GM19025 (cell line): ENCODE measurements at regions not wholly inside any gene's neighbourhood (a gene's known extent, or its start where the extent isn't known, plus 50 kb on each side); places are given as distances from the start of the nearest gene placed in this dataset.
A peak's percentile ranks its signal among the peaks of the same experiment; 100 is the strongest.

Source experiments
- ATAC-seq: cut with Tn5 transposase; IDR thresholded peaks from one replicate; pipeline ENCODE4 v1.9.1; 2021; ENCODE audit warnings: mild to moderate bottlenecking, low read depth, moderate library complexity; ENCODE audit not compliant: unreplicated experiment

- peak; percentile 29 for ATAC-seq
Measured at GRCh38 chr12:92471551-92471950, 231.2 kb upstream of the PLEKHG7 start.

- ATAC-seq: peak; percentile 41
Measured at GRCh38 chr12:92470608-92471021, 232.2 kb upstream of the PLEKHG7 start.

GRCh38 chr12:92469837-92470236 lies 233.0 kb upstream of the PLEKHG7 start:
- ATAC-seq: no peak

GRCh38 chr12:92468358-92469020 lies 234.3 kb upstream of the PLEKHG7 start:
- ATAC-seq: no peak

GRCh38 chr12:92467886-92468285 lies 234.9 kb upstream of the PLEKHG7 start:
- ATAC-seq: no peak

GRCh38 chr12:92466391-92467305 lies 236.1 kb upstream of the PLEKHG7 start:
- peak; percentile 27 for ATAC-seq

GRCh38 chr12:92465786-92466295 lies 236.9 kb upstream of the PLEKHG7 start:
- ATAC-seq: no peak

- ATAC-seq: no peak
Measured at GRCh38 chr12:92464911-92465310, 237.9 kb upstream of the PLEKHG7 start.

- no peak for ATAC-seq
Measured at GRCh38 chr12:92463171-92463570, 239.6 kb upstream of the PLEKHG7 start.

GRCh38 chr12:92462527-92462926 lies 240.3 kb upstream of the PLEKHG7 start:
- no peak for ATAC-seq

- peak; percentile 77 for ATAC-seq
Measured at GRCh38 chr12:92462049-92462448, 240.7 kb upstream of the PLEKHG7 start.

- no peak for ATAC-seq
Measured at GRCh38 chr12:92459850-92460249, 242.9 kb upstream of the PLEKHG7 start.

GRCh38 chr12:92458996-92459395 lies 243.8 kb upstream of the PLEKHG7 start:
- no peak for ATAC-seq

GRCh38 chr12:92457458-92458180 lies 245.2 kb upstream of the PLEKHG7 start:
- ATAC-seq: no peak

GRCh38 chr12:92452763-92453162 lies 250.0 kb upstream of the PLEKHG7 start:
- no peak for ATAC-seq

- no peak for ATAC-seq
Measured at GRCh38 chr12:92446083-92446460, 256.7 kb upstream of the PLEKHG7 start.

GRCh38 chr12:92445253-92446082 lies 257.3 kb upstream of the PLEKHG7 start:
- peak; percentile 83 for ATAC-seq

- ATAC-seq: peak; percentile 25
Measured at GRCh38 chr12:92444763-92445162, 258.0 kb upstream of the PLEKHG7 start.

- no peak for ATAC-seq
Measured at GRCh38 chr12:92442782-92443181, 260.0 kb upstream of the PLEKHG7 start.

- ATAC-seq: no peak
Measured at GRCh38 chr12:92440072-92440471, 262.7 kb upstream of the PLEKHG7 start.
